ENCODE measurements at regions not wholly inside any gene's neighbourhood (a gene's known extent, or its start where the extent isn't known, plus 50 kb on each side); places are given as distances from the start of the nearest gene placed in this dataset.

DNA sequence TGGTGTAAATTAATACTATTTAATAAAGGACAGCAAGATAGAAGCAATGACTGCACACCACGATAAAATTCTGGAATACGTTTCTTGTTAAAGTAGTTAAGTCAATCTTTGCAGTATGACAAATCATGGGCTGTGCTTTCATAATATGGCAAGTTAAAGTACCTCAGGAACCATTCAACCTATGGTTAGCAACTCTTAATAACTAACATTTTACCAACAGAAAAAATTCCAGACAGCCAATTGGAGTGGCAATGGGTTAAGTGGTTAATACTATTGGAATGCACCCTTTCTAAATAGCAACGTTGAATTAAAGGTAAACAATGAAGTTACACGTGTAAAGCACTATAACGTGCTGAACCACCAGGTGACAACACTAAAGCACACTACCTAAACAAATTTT lies 72.4 kb upstream of the ZCCHC13 start:
- TF ChIP-seq, protein P1, sequence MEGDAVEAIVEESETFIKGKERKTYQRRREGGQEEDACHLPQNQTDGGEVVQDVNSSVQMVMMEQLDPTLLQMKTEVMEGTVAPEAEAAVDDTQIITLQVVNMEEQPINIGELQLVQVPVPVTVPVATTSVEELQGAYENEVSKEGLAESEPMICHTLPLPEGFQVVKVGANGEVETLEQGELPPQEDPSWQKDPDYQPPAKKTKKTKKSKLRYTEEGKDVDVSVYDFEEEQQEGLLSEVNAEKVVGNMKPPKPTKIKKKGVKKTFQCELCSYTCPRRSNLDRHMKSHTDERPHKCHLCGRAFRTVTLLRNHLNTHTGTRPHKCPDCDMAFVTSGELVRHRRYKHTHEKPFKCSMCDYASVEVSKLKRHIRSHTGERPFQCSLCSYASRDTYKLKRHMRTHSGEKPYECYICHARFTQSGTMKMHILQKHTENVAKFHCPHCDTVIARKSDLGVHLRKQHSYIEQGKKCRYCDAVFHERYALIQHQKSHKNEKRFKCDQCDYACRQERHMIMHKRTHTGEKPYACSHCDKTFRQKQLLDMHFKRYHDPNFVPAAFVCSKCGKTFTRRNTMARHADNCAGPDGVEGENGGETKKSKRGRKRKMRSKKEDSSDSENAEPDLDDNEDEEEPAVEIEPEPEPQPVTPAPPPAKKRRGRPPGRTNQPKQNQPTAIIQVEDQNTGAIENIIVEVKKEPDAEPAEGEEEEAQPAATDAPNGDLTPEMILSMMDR (IDR thresholded peaks at IDR 0.05): no peak
- TF ChIP-seq EZH2 (IDR thresholded peaks at IDR 0.05; ENCODE audit: borderline replicate concordance, insufficient read depth, low read depth, low read length, poor library complexity, severe bottlenecking): no peak
- H3K27ac Mint-ChIP-seq: no peak overlapping the region
- no peaks in the 10 kb centered on the region for H3K36me3 ChIP-seq (replicated peaks in 1 of 2; ENCODE audit: control extremely low read depth in 1 of 2, control insufficient read depth in 1 of 2, extremely low read depth in 1 of 2, insufficient read depth in 2 of 2, low read length in 1 of 2)
- no peak overlapping the region for H3K4me3 Mint-ChIP-seq
- no peaks in the 10 kb centered on the region for H3K27me3 ChIP-seq (replicated peaks in 1 of 4; ENCODE audit: control extremely low read depth in 1 of 4, control insufficient read depth in 3 of 4, insufficient read depth in 4 of 4, low read length in 3 of 4)
- H3K4me2 ChIP-seq (replicated peaks; ENCODE audit: low read depth, low read length, poor library complexity, severe bottlenecking): no peak overlapping the region
- no peak for ATAC-seq (ENCODE audit: low read depth)
- H3K9me3 ChIP-seq (ENCODE audit: control extremely low read depth in 1 of 3, control insufficient read depth in 2 of 3, insufficient read depth in 1 of 3, low read length in 2 of 3): no peaks in the 10 kb centered on the region
- no peak overlapping the region for H3K9ac ChIP-seq (ENCODE audit: low read length)
- H3K9me3 Mint-ChIP-seq (ENCODE audit: insufficient read depth): no peaks in the 10 kb centered on the region
- WGBS (ENCODE audit: insufficient coverage): no CpG with 5 or more reads among the region's 5 CpGs
- no peaks in the 10 kb centered on the region for H3K79me2 ChIP-seq (ENCODE audit: control insufficient read depth, insufficient read depth, low read length)
- H3K27ac ChIP-seq (ENCODE audit: low read length in 2 of 2): no peak overlapping the region
- no peak overlapping the region for H3K4me3 ChIP-seq (ENCODE audit: control extremely low read depth in 1 of 5, extremely low read depth in 1 of 5, insufficient read depth in 1 of 5, low read depth in 2 of 5, low read length in 4 of 5)
- no peaks in the 10 kb centered on the region for H3K4me1 ChIP-seq (ENCODE audit: control insufficient read depth in 2 of 2, insufficient read depth in 2 of 2, low read length in 2 of 2)
- no peaks in the 10 kb centered on the region for H4K20me1 ChIP-seq (ENCODE audit: control insufficient read depth, insufficient read depth, low read length, poor library complexity, severe bottlenecking)
- ChIA-PET CTCF (no interaction called here), POLR2A (no interaction called here)
- no peaks in the 10 kb centered on the region for H3K27me3 Mint-ChIP-seq
- H2AFZ ChIP-seq (ENCODE audit: insufficient read depth, low read depth, low read length, poor library complexity, severe bottlenecking): no peak overlapping the region
- no peak for DNase-seq
- peaks cover 1% of the 10 kb centered on the region for H3K4me1 Mint-ChIP-seq
- intact Hi-C loops (cut with micrococcal nuclease): loop anchor here (5.0 kb wide), 1 partner anchor 111 kb away; no protein-coding TSS in a partner anchor

DNA sequence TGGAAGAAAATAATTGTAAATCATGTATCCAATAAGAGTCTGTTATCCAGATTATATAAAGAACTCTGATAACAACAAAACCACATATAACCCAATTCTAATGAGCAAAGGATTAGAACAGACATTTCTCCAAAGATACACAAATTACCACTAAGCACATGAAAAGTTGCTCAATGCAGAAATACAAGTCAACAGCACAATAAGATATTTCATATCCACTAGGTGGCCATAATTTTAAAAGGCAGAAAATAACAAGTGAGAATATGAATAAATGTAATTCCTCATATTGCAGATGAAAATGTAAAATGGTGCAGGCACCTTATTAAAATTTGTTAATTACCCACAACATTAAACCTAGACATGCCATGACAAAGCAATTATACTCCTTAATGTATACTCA lies 73.9 kb upstream of the ZCCHC13 start:
- TF ChIP-seq, protein P1 (IDR thresholded peaks at IDR 0.05): no peak
- no peak for TF ChIP-seq EZH2 (IDR thresholded peaks at IDR 0.05; ENCODE audit: borderline replicate concordance, insufficient read depth, low read depth, low read length, poor library complexity, severe bottlenecking)
- Histone ChIP-seq H4K20me1 (ENCODE audit: control insufficient read depth, insufficient read depth, low read length, poor library complexity, severe bottlenecking) (no peaks in the 10 kb centered on the region), H3K9ac (ENCODE audit: low read length) (no peak overlapping the region), H3K4me3 (ENCODE audit: control extremely low read depth in 1 of 5, extremely low read depth in 1 of 5, insufficient read depth in 1 of 5, low read depth in 2 of 5, low read length in 4 of 5) (no peak overlapping the region), H3K9me3 (ENCODE audit: control extremely low read depth in 1 of 3, control insufficient read depth in 2 of 3, insufficient read depth in 1 of 3, low read length in 2 of 3) (peaks cover 0 to 5% (median 0%) of the 10 kb centered on the region in 3 donors), H3K36me3 (replicated peaks in 1 of 2; ENCODE audit: control extremely low read depth in 1 of 2, control insufficient read depth in 1 of 2, extremely low read depth in 1 of 2, insufficient read depth in 2 of 2, low read length in 1 of 2) (no peaks in the 10 kb centered on the region), H3K27ac (ENCODE audit: low read length in 2 of 2) (no peak overlapping the region), H3K27me3 (replicated peaks in 1 of 4; ENCODE audit: control extremely low read depth in 1 of 4, control insufficient read depth in 3 of 4, insufficient read depth in 4 of 4, low read length in 3 of 4) (no peaks in the 10 kb centered on the region), H3K4me1 (ENCODE audit: control insufficient read depth in 2 of 2, insufficient read depth in 2 of 2, low read length in 2 of 2) (no peaks in the 10 kb centered on the region), H3K79me2 (ENCODE audit: control insufficient read depth, insufficient read depth, low read length) (no peaks in the 10 kb centered on the region), H3K4me2 (replicated peaks; ENCODE audit: low read depth, low read length, poor library complexity, severe bottlenecking) (no peak overlapping the region), H2AFZ (ENCODE audit: insufficient read depth, low read depth, low read length, poor library complexity, severe bottlenecking) (no peak overlapping the region)
- Mint-ChIP-seq H3K9me3 (ENCODE audit: insufficient read depth) (no peaks in the 10 kb centered on the region), H3K27ac (no peak overlapping the region), H3K4me1 (peaks cover 1% of the 10 kb centered on the region), H3K4me3 (no peak overlapping the region), H3K27me3 (no peaks in the 10 kb centered on the region)
- CTCF ChIA-PET: no interaction called here
- intact Hi-C loops (cut with micrococcal nuclease): loop anchor here (5.0 kb wide), 1 partner anchor 112 kb away; no protein-coding TSS in a partner anchor
- DNase-seq (no peak), ATAC-seq (ENCODE audit: low read depth) (no peak)
- POLR2A ChIA-PET: no interaction called here
